ENCODE measurements at regions not wholly inside any gene's neighbourhood (a gene's known extent, or its start where the extent isn't known, plus 50 kb on each side); places are given as distances from the start of the nearest gene placed in this dataset.

DNA sequence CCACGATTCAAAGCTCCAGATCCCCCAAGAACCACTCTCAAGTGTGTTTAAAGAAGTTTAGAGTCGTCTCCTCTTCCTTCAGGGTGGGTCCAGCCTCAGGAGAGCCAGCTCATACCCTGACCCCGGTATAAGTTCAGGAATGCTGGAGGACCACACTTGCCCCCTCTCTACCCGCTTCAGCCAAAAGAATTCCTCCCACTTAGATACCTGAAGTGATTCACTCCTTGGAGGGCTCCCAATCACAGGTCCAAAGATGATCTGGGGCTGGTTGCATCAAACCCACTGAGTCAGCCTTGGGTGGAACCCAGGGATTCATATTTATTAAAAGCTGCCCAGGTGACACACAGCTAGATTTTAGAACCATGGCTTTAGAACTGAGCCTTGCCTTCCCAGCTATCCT, 133.5 kb upstream of the PARP11 start:
- DNase-seq (ENCODE audit: low spot score) = no peak
- no peak overlapping the region for H3K27ac Mint-ChIP-seq (ENCODE audit: unreplicated experiment)

GRCh38 chr12:4005851-4006430, 132.7 kb upstream of the PARP11 start:
- DNase-seq (ENCODE audit: low spot score) = no peak
- Mint-ChIP-seq H3K27me3 (ENCODE audit: unreplicated experiment) (no peaks in the 10 kb centered on the region), H3K4me1 (ENCODE audit: unreplicated experiment) (no peaks in the 10 kb centered on the region), H3K9me3 (ENCODE audit: unreplicated experiment) (no peaks in the 10 kb centered on the region), H3K4me3 (ENCODE audit: unreplicated experiment) (no peak overlapping the region), H3K27ac (ENCODE audit: unreplicated experiment) (no peak overlapping the region), H3K36me3 (ENCODE audit: low read depth, unreplicated experiment) (no peaks in the 10 kb centered on the region)
- TF ChIP-seq CTCF (IDR thresholded peaks at IDR 0.05; ENCODE audit: unreplicated experiment) = no peak

More for the DNA sequence above, 133.5 kb upstream of the PARP11 start:
- Mint-ChIP-seq H3K4me3 (ENCODE audit: unreplicated experiment) (no peak overlapping the region), H3K36me3 (ENCODE audit: low read depth, unreplicated experiment) (no peaks in the 10 kb centered on the region), H3K27me3 (ENCODE audit: unreplicated experiment) (no peaks in the 10 kb centered on the region), H3K4me1 (ENCODE audit: unreplicated experiment) (no peaks in the 10 kb centered on the region), H3K9me3 (ENCODE audit: unreplicated experiment) (no peaks in the 10 kb centered on the region)
- TF ChIP-seq CTCF (IDR thresholded peaks at IDR 0.05; ENCODE audit: unreplicated experiment) = no peak

DNA sequence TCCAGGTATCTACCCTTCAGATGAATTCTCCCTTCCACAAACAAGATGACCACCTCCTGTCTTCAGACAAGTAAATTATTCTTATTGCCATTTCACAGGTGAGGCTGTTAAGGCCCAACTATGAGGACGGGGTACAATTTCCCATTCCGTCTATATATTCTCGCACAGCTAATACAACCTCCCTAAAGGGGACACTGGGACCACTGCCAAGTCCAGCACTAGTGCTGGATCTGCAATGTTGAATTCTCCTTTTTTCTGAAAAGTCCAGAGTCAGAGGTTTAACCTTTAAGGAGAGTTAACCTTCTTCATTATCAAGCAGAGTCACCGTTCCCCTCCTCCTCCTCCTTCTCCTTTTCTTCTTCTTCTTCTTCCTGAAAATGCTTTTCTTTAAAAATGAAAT, 130.4 kb upstream of the PARP11 start:
- no peaks in the 10 kb centered on the region for H3K9me3 Mint-ChIP-seq (ENCODE audit: unreplicated experiment)
- H3K4me3 Mint-ChIP-seq (ENCODE audit: unreplicated experiment) = no peak overlapping the region
- no peak overlapping the region for H3K27ac Mint-ChIP-seq (ENCODE audit: unreplicated experiment)
- H3K4me1 Mint-ChIP-seq (ENCODE audit: unreplicated experiment) = peaks cover 16% of the 10 kb centered on the region
- no peaks in the 10 kb centered on the region for H3K36me3 Mint-ChIP-seq (ENCODE audit: low read depth, unreplicated experiment)
- no peaks in the 10 kb centered on the region for H3K27me3 Mint-ChIP-seq (ENCODE audit: unreplicated experiment)
- DNase-seq (ENCODE audit: low spot score) = no peak
- no peak for TF ChIP-seq CTCF (IDR thresholded peaks at IDR 0.05; ENCODE audit: unreplicated experiment)

- TF ChIP-seq CTCF (IDR thresholded peaks at IDR 0.05; ENCODE audit: unreplicated experiment) = no peak
- no peak overlapping the region for H3K4me3 Mint-ChIP-seq (ENCODE audit: unreplicated experiment)
- H3K27me3 Mint-ChIP-seq (ENCODE audit: unreplicated experiment) = peaks cover 4% of the 10 kb centered on the region
- no peaks in the 10 kb centered on the region for H3K9me3 Mint-ChIP-seq (ENCODE audit: unreplicated experiment)
- H3K27ac Mint-ChIP-seq (ENCODE audit: unreplicated experiment) = no peak overlapping the region
- peaks cover 20% of the 10 kb centered on the region for H3K4me1 Mint-ChIP-seq (ENCODE audit: unreplicated experiment)
- H3K36me3 Mint-ChIP-seq (ENCODE audit: low read depth, unreplicated experiment) = no peaks in the 10 kb centered on the region
- no peak for DNase-seq (ENCODE audit: low spot score)
Observed at GRCh38 chr12:4002601-4003000, 129.4 kb upstream of the PARP11 start.

DNA sequence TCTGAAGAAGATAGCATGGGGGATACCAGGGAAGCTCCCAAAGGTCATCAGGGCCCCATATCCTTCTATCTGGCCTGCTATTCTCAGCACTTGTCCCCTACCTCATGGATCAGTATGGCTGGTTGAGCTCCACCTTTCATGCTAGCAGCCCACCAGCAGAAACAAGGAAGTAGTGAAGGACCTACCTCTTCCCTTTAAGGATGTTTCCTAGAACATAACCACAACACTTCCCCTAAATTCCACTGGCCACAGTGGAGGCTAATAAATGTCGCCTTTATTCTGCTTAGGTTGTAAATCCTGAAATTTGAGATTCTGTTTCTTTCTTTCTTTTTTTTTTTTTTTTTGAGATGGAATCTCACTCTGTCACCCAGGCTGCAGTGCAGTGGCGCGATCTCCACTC, 128.6 kb upstream of the PARP11 start:
- H3K27me3 Mint-ChIP-seq (ENCODE audit: unreplicated experiment) = peaks cover 4% of the 10 kb centered on the region
- H3K9me3 Mint-ChIP-seq (ENCODE audit: unreplicated experiment) = no peaks in the 10 kb centered on the region
- H3K36me3 Mint-ChIP-seq (ENCODE audit: low read depth, unreplicated experiment) = no peaks in the 10 kb centered on the region
- peaks cover 20% of the 10 kb centered on the region for H3K4me1 Mint-ChIP-seq (ENCODE audit: unreplicated experiment)
- no peak overlapping the region for H3K27ac Mint-ChIP-seq (ENCODE audit: unreplicated experiment)
- no peak overlapping the region for H3K4me3 Mint-ChIP-seq (ENCODE audit: unreplicated experiment)
- no peak for TF ChIP-seq CTCF (IDR thresholded peaks at IDR 0.05; ENCODE audit: unreplicated experiment)
- DNase-seq (ENCODE audit: low spot score) = no peak
